SK-N-MC (cell line): ENCODE measurements at regions not wholly inside any gene's neighbourhood (a gene's known extent, or its start where the extent isn't known, plus 50 kb on each side); places are given as distances from the start of the nearest gene placed in this dataset.

Experiments used
- EZH2 ChIP-seq: fragments of 200-600 bp; sonication (generic); IDR thresholded peaks from one replicate; pipeline ENCODE4 v1.6.1; 2017; ENCODE audit warnings: antibody characterized with exemption
- POLR2AphosphoS5 ChIP-seq: IDR thresholded peaks from 2 replicates; pipeline ENCODE4 v1.6.1; 2012; ENCODE audit warnings: mild to moderate bottlenecking, low read depth, low read length, borderline replicate concordance

DNA sequence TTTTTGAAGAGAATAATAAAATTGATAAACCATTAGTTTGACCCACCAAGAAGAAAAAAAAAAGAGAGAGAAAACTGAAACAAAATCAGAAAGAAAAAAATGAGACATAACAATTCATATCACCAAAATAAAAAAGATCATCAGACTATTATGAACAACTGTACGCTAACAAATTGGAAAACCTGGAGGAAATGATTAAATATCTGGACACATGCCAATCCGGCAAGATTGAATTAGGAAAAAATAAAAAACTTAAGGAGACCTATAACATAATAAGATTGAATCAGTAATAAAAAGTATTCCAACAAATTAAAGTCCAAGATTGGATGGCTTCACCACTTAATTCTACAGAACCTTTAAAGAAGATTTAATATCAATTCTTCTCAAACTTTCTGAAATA, 136.7 kb downstream of the CASP12 start:
- TF ChIP-seq EZH2 (no peak), POLR2AphosphoS5 (no peak)
